ENCODE measurements at regions not wholly inside any gene's neighbourhood (a gene's known extent, or its start where the extent isn't known, plus 50 kb on each side); places are given as distances from the start of the nearest gene placed in this dataset.
A peak's percentile ranks its signal among the peaks of the same experiment; 100 is the strongest.
"Not testable (repeated sequence)": the region's sequence is repeated elsewhere in the genome, so short reads cannot be mapped to it uniquely, and the experiment has no call there.

- no peak for DNase-seq (ENCODE audit: low read depth in 2 of 2)
- TF ChIP-seq CTCF (IDR thresholded peaks at IDR 0.05; ENCODE audit: low read depth, low read length) = no peak
- H3K4me3 ChIP-seq (replicated peaks in 1 of 2; ENCODE audit: low read depth in 2 of 2, low read length in 2 of 2) = no peak overlapping the region
Observed at GRCh38 chr17:63291258-63291657, 154.8 kb downstream of the CYB561 start.

GRCh38 chr17:63292421-63292820 is 153.7 kb downstream of the CYB561 start:
- no peak for DNase-seq (ENCODE audit: low read depth in 2 of 2)

GRCh38 chr17:63293323-63294075 is 152.6 kb downstream of the CYB561 start:
- no peak overlapping the region for H3K4me3 ChIP-seq (replicated peaks in 1 of 2; ENCODE audit: low read depth in 2 of 2, low read length in 2 of 2)
- TF ChIP-seq CTCF (IDR thresholded peaks at IDR 0.05; ENCODE audit: low read depth, low read length) = no peak
- DNase-seq (ENCODE audit: low read depth in 2 of 2) = peak; percentile 73 to 82

More at GRCh38 chr17:63292421-63292820, 153.7 kb downstream of the CYB561 start:
- no peak for TF ChIP-seq CTCF (IDR thresholded peaks at IDR 0.05; ENCODE audit: low read depth, low read length)
- H3K4me3 ChIP-seq (replicated peaks in 1 of 2; ENCODE audit: low read depth in 2 of 2, low read length in 2 of 2) = no peak overlapping the region

GRCh38 chr17:63294776-63295175 is 151.3 kb downstream of the CYB561 start:
- no peak overlapping the region for H3K4me3 ChIP-seq (replicated peaks in 1 of 2; ENCODE audit: low read depth in 2 of 2, low read length in 2 of 2)
- no peak for TF ChIP-seq CTCF (IDR thresholded peaks at IDR 0.05; ENCODE audit: low read depth, low read length)
- DNase-seq (ENCODE audit: low read depth in 2 of 2) = no peak

- TF ChIP-seq CTCF (IDR thresholded peaks at IDR 0.05; ENCODE audit: low read depth, low read length) = no peak
- DNase-seq (ENCODE audit: low read depth in 2 of 2) = peak in 1 of 2 donors; percentile 23
- no peak overlapping the region for H3K4me3 ChIP-seq (replicated peaks in 1 of 2; ENCODE audit: low read depth in 2 of 2, low read length in 2 of 2)
Observed at GRCh38 chr17:63295288-63295687, 150.8 kb downstream of the CYB561 start.

GRCh38 chr17:63295839-63296590 is 150.1 kb downstream of the CYB561 start:
- H3K4me3 ChIP-seq (replicated peaks in 1 of 2; ENCODE audit: low read depth in 2 of 2, low read length in 2 of 2) = no peak overlapping the region
- no peak for DNase-seq (ENCODE audit: low read depth in 2 of 2)
- TF ChIP-seq CTCF (IDR thresholded peaks at IDR 0.05; ENCODE audit: low read depth, low read length) = no peak

- not testable (repeated sequence) for DNase-seq (ENCODE audit: low read depth in 2 of 2); H3K4me3 ChIP-seq (replicated peaks in 1 of 2; ENCODE audit: low read depth in 2 of 2, low read length in 2 of 2)
Observed at GRCh38 chr17:63298916-63299315, 147.2 kb downstream of the CYB561 start.
